ENCODE measurements at regions not wholly inside any gene's neighbourhood (a gene's known extent, or its start where the extent isn't known, plus 50 kb on each side); places are given as distances from the start of the nearest gene placed in this dataset.
A peak's percentile ranks its signal among the peaks of the same experiment; 100 is the strongest.

DNA sequence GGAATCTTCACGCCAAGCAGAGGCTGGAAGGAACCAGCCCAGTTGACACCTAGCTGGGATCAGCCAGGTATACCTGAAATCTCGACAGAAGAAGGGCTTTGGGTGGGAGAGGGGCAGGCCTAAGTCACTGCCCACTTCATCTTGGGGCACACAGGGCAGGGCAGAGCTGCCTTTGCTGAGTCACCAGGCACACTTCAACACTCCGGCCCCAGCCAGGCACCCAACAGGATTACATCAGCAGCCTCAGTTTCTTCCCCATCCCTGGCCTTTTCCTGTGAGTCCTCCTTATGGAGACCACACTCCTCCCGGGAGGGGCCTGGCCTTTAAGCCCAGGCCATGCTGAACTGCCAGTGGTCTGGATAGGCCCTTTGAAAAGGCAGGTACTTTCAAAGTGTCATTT, 201.7 kb upstream of the HS6ST1 start:
- H3K36me3 ChIP-seq = no peaks in the 10 kb centered on the region
- intact Hi-C loops (cut with DNase I) = no loop called here

DNA sequence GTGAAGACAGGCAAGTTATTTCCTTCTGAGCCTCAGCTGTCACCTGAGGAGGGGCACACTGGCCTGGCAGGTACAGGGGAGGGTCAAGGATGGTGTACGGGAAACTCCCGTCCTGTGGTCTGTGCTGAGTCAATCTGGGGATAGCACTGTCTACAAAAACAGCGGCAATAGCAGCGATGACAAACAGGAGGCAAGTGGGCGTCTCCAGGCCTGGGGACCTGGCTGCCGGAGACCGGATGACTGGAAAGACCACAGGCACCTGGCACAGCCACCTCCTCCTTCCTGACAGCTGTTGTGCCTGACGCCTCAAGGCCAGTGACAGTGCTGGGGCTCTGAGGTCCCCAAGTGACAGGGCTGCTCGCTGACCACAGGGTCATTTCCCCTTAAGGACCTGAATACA, 202.1 kb upstream of the HS6ST1 start:
- Histone ChIP-seq H3K36me3 (no peaks in the 10 kb centered on the region), H3K27me3 (replicated peaks; ENCODE audit: insufficient read depth) (no peaks in the 10 kb centered on the region), H3K27ac (no peak overlapping the region), H3K4me1 (replicated peaks) (no peaks in the 10 kb centered on the region), H3K4me3 (no peak overlapping the region), H3K9me3 (no peaks in the 10 kb centered on the region)
- no peak for DNase-seq (ENCODE audit: low spot score)
- WGBS = 79% methylated on average over 9 of the region's 9 CpGs
- TF ChIP-seq POLR2A (IDR thresholded peaks at IDR 0.05) (no peak), CTCF (IDR thresholded peaks at IDR 0.05) (no peak), POLR2AphosphoS5 (IDR thresholded peaks at IDR 0.05) (no peak)
- intact Hi-C loops (cut with DNase I) = no loop called here

More for the DNA sequence above, 201.7 kb upstream of the HS6ST1 start:
- WGBS = 90% methylated on average over 4 of the region's 4 CpGs
- no peaks in the 10 kb centered on the region for H3K4me1 ChIP-seq (replicated peaks)
- no peak overlapping the region for H3K27ac ChIP-seq
- no peak for DNase-seq (ENCODE audit: low spot score)
- TF ChIP-seq POLR2A (IDR thresholded peaks at IDR 0.05) (no peak), POLR2AphosphoS5 (IDR thresholded peaks at IDR 0.05) (no peak), CTCF (IDR thresholded peaks at IDR 0.05) (no peak)
- no peaks in the 10 kb centered on the region for H3K9me3 ChIP-seq
- H3K4me3 ChIP-seq = no peak overlapping the region
- H3K27me3 ChIP-seq (replicated peaks; ENCODE audit: insufficient read depth) = no peaks in the 10 kb centered on the region

DNA sequence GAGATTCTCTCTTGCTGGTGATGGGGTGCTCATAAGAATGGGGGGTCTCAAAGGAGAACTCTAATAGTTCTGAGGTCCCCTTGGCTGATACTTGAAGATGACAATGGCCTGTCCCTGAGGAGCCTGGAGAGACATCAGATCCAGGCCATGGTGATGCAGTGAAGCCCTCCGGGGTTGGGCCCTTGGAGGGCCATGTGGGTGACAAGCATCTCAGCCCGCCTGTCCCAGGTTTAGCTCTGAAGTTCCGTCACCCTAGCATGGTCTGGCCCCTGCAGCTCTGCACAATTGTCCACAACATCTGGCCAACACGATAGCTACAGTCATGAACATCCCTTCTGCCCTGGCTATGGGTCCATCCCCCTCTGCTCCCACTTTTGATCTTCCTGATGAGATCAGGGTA, 202.8 kb upstream of the HS6ST1 start:
- intact Hi-C loops (cut with DNase I) = no loop called here
- WGBS = 91% methylated on average over 4 of the region's 4 CpGs

GRCh38 chr2:128522829-128523228, 204.2 kb upstream of the HS6ST1 start:
- H3K9me3 ChIP-seq = no peaks in the 10 kb centered on the region
- peak; percentile 12 for DNase-seq (ENCODE audit: low spot score)
- H3K27me3 ChIP-seq (replicated peaks; ENCODE audit: insufficient read depth) = no peaks in the 10 kb centered on the region
- TF ChIP-seq POLR2AphosphoS5 (IDR thresholded peaks at IDR 0.05) (no peak), POLR2A (IDR thresholded peaks at IDR 0.05) (no peak), CTCF (IDR thresholded peaks at IDR 0.05) (no peak)
- intact Hi-C loops (cut with DNase I) = no loop called here
- H3K4me1 ChIP-seq (replicated peaks) = no peaks in the 10 kb centered on the region
- H3K36me3 ChIP-seq = no peaks in the 10 kb centered on the region
- H3K27ac ChIP-seq = no peak overlapping the region
- H3K4me3 ChIP-seq = no peak overlapping the region
- 45% methylated on average over 7 of the region's 7 CpGs for WGBS

More for the DNA sequence above, 202.8 kb upstream of the HS6ST1 start:
- Histone ChIP-seq H3K36me3 (no peaks in the 10 kb centered on the region), H3K9me3 (no peaks in the 10 kb centered on the region), H3K4me1 (replicated peaks) (no peaks in the 10 kb centered on the region), H3K27ac (no peak overlapping the region), H3K4me3 (no peak overlapping the region), H3K27me3 (replicated peaks; ENCODE audit: insufficient read depth) (no peaks in the 10 kb centered on the region)
- DNase-seq (ENCODE audit: low spot score) = no peak
- no peak for TF ChIP-seq POLR2A (IDR thresholded peaks at IDR 0.05)
- no peak for TF ChIP-seq CTCF (IDR thresholded peaks at IDR 0.05)
- no peak for TF ChIP-seq POLR2AphosphoS5 (IDR thresholded peaks at IDR 0.05)

DNA sequence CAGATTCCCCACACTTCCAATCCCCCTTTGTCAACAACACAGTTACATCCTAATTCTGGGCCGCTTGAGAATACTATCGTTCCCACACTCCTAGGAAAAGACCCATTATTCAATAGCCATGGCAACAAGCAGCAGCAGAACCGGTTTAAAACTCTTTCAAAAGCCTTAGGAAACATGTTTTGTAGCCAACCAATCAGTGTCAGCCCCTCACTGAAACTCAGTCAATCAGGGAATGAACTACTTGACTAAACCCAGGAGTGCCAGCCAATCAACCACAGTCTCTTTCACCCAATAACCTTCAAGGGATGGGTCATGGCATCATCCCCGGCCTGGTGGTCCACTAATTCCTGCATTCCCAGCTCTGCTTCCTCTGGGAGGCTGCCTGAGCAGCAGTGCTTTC, 204.8 kb upstream of the HS6ST1 start:
- no peaks in the 10 kb centered on the region for H3K27me3 ChIP-seq (replicated peaks; ENCODE audit: insufficient read depth)
- H3K9me3 ChIP-seq = no peaks in the 10 kb centered on the region
- no peak for DNase-seq (ENCODE audit: low spot score)
- H3K36me3 ChIP-seq = no peaks in the 10 kb centered on the region
- WGBS = 47% methylated on average over 4 of the region's 4 CpGs
- TF ChIP-seq POLR2A (IDR thresholded peaks at IDR 0.05) = no peak
- TF ChIP-seq CTCF (IDR thresholded peaks at IDR 0.05) = no peak
- no peak for TF ChIP-seq POLR2AphosphoS5 (IDR thresholded peaks at IDR 0.05)
- intact Hi-C loops (cut with DNase I) = no loop called here
- no peak overlapping the region for H3K27ac ChIP-seq
- no peak overlapping the region for H3K4me3 ChIP-seq
- no peaks in the 10 kb centered on the region for H3K4me1 ChIP-seq (replicated peaks)

Data from prostate gland (tissue), 2 donors.